G401.6 (cell line): ENCODE measurements at regions not wholly inside any gene's neighbourhood (a gene's known extent, or its start where the extent isn't known, plus 50 kb on each side); places are given as distances from the start of the nearest gene placed in this dataset.
"Not testable (repeated sequence)": the region's sequence is repeated elsewhere in the genome, so short reads cannot be mapped to it uniquely, and the experiment has no call there.

Source experiments
- FAIRE-seq: peaks from 2 replicates; lab custom pipeline; 2012; peaks lifted over from hg19 to GRCh38; lab: Jason Lieb, UNC

- no peak for FAIRE-seq
These were observed 427.9 kb upstream of the SMIM31 start for GRCh38 chr4:164326056-164326455.

GRCh38 chr4:164337219-164337944 lies 416.5 kb upstream of the SMIM31 start:
- FAIRE-seq = no peak

- no peak for FAIRE-seq
These were observed 410.4 kb upstream of the SMIM31 start for GRCh38 chr4:164343472-164343976.

GRCh38 chr4:164345756-164346155 lies 408.2 kb upstream of the SMIM31 start:
- no peak for FAIRE-seq

GRCh38 chr4:164350061-164350460 lies 403.9 kb upstream of the SMIM31 start:
- FAIRE-seq = no peak

DNA sequence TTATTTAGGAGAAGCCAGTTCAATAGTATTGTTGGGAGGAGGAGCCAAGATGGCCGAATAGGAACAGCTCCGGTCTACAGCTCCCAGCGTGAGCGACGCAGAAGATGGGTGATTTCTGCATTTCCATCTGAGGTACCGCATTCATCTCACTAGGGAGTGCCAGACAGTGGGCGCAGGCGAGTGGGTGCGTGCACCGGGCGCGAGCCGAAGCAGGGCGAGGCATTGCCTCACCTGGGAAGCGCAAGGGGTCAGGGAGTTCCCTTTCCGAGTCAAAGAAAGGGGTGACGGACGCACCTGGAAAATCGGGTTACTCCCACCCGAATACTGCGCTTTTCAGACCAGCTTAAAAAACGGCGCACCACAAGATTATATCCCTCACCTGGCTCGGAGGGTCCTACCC lies 403.2 kb upstream of the SMIM31 start:
- not testable (repeated sequence) for FAIRE-seq

DNA sequence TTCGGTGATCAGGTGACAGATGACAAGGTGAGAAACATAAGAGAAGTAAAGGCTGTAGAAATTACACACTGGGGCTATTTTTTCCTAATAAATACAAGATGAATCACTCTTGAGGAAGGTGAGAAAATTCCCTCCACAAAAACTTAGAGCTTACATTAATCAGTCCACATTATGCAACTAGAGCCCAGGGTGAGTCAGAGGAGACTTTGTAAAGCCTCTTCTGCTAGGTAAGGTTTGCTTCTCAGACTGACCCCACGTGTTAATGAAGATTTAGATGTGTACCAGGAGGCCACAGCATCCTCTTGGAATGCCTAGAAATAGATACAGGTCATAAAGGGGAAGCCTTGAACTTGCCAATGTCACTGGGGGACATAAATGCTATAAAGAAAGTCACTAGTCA lies 396.0 kb upstream of the SMIM31 start:
- FAIRE-seq = no peak

GRCh38 chr4:164358400-164358799 lies 395.5 kb upstream of the SMIM31 start:
- no peak for FAIRE-seq

- no peak for FAIRE-seq
These were observed 394.1 kb upstream of the SMIM31 start for GRCh38 chr4:164359881-164360280.

GRCh38 chr4:164368894-164369293 lies 385.0 kb upstream of the SMIM31 start:
- no peak for FAIRE-seq

- FAIRE-seq = no peak
These were observed 380.9 kb upstream of the SMIM31 start for GRCh38 chr4:164373021-164373420.

GRCh38 chr4:164377277-164377676 lies 376.7 kb upstream of the SMIM31 start:
- no peak for FAIRE-seq

DNA sequence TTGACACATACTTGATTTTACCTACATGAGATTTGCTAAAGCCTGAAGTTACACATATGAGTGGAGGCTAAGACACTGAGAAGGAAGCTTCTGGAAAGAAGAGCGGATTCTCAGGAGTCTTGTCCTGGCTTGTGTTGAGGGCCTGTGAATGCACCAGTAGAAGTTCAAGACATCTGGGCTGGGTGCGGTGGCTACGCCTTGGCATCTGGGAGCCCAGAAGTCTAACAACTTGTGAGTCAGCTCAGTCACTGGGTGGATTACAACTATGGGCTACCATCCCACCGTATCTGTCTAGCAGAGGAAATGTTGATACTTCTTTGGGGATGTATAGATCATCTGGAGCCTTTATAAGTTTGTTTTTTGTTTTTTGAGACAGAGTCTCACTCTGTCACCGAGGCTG lies 375.6 kb upstream of the SMIM31 start:
- no peak for FAIRE-seq

- FAIRE-seq = no peak
These were observed 374.2 kb upstream of the SMIM31 start for GRCh38 chr4:164379694-164380093.

DNA sequence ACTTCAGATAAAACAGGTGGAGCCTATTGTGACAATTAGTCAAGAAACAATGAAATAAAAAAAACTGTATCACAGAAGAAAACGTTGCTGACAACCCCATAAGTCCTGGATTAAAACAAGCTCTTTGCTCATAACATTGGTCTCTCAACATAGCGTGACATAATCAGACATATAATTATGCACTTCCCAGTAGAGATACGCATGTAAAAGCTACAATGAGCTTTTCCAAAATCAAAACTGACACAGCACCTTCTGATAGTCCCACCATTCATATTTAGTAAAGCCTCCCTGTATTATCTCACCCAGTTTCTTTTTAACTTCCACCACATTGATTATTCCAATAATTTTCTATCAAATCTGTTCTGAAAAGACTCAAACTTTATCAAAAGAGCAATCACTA lies 372.1 kb upstream of the SMIM31 start:
- no peak for FAIRE-seq

GRCh38 chr4:164383058-164383357 lies 370.9 kb upstream of the SMIM31 start:
- no peak for FAIRE-seq

DNA sequence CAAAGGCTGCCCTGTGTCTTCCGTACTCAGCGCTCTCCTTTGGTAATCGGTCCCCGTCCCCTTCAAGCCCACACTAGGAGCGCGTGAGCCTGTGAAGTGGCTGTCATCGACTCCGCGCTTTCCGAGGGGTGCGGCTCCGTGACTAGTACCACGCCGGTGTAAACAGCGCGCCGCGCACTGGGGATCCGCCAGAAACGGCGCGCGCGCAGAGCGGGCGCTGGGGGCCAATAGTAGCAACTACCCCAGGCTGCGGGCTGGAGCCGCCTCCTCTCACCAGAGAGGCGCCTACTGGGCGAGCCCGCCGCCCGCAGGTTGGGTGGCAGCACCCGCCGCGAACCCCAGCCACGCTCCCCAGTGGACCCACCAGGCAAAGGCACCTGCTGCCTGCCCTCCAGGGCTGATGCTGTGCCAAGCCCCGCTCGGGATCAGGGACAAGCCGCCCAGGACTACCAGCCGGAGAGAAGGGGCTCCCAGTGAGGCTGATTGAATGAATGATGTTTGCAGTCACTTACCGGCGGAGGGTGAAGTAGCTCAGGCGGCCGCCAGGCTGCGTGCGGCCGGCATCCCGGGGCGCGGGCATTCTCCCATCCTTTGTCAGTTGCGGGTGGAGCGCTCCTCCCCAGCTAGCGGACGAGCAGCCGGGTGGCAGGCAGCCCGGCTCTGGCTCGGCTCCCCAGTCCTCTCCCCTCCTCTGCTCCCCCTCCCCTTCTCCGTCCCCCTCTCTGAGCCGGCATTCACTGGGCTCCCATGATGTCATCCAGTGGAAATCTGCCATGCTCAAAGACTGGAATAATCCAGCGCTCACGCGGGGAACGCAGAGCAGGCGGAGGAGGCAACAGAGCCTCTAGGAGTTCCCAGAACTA lies 370.3 kb upstream of the SMIM31 start:
- no peak for FAIRE-seq

DNA sequence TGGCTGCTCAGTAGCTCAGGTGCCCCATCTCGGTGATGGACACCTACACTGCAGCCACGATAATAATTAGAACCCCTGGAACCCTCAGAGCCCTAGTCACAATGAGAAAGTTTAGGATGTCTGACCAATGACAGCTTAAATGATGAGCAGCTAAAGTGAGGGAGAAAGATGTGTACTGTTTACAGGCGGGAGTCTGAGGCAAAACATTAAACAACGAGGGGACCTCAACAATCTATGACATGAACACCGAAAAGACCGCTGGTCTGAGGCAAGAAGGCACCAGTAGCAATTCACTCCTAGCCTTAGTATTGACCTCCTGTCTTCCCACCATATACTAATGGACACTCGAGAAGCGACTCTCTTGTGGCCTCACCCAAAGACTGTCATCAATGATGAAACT lies 369.5 kb upstream of the SMIM31 start:
- FAIRE-seq = no peak

GRCh38 chr4:164396439-164396838 lies 357.5 kb upstream of the SMIM31 start:
- no peak for FAIRE-seq

- no peak for FAIRE-seq
These were observed 351.4 kb upstream of the SMIM31 start for GRCh38 chr4:164402554-164402953.

- no peak for FAIRE-seq
These were observed 348.2 kb upstream of the SMIM31 start for GRCh38 chr4:164405774-164406173.

GRCh38 chr4:164408831-164409230 lies 345.1 kb upstream of the SMIM31 start:
- no peak for FAIRE-seq

- no peak for FAIRE-seq
These were observed 343.5 kb upstream of the SMIM31 start for GRCh38 chr4:164410401-164410800.

DNA sequence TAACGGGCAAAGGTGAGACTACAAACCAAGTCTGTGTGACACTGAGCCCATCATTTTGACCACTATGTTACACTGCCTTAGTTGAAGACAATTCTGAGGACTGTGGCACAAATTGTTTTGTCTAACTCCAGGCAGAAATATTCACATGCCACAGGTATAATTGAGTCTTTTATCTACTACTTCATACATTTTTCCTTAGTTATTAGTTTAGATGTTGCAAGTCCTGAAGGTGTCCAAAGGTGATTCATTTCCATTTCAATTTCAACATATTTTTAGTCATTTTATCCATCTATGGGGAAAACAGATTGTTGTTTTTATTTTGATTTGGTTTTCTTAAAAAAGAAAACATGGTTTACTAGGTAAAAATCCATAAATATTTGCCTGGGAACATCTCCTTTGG lies 341.7 kb upstream of the SMIM31 start:
- FAIRE-seq = no peak
